PC-3 (cell line): ENCODE measurements at regions not wholly inside any gene's neighbourhood (a gene's known extent, or its start where the extent isn't known, plus 50 kb on each side); places are given as distances from the start of the nearest gene placed in this dataset.

Experiments used
- CTCF ChIP-seq: fragments of 300-600 bp; sonication (generic); conservative IDR thresholded peaks from 2 replicates; pipeline ENCODE4 v1.5.1; 2017; ENCODE audit warnings: antibody characterized with exemption, low read depth, mild to moderate bottlenecking, low read length
- EZH2 ChIP-seq: fragments of 300-600 bp; sonication (generic); IDR thresholded peaks from one replicate; pipeline ENCODE4 v1.6.1; 2017; ENCODE audit warnings: antibody characterized with exemption, mild to moderate bottlenecking, low read length; ENCODE audit not compliant: unreplicated experiment

DNA sequence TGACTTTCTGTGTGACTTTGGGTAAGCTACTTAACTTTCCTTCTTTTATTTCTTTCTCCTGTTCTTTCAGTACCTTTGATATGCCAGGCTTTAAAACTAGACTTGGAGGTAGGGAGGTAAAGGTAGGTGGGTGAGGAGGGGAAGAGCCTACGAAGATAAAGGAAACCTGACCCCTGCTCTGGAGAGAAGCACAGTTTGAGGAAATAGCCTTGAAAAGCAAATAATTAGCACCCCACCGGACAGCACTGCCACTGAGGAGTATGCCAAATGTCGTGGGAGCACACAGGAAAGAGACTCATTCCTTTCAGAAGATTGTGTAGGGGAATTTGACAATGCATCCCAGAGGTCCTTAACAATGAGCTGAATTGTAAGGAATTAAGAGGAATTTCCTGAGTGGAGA lies 65.2 kb upstream of the SPAG17 start:
- TF ChIP-seq CTCF (no peak), EZH2 (no peak)
